ENCODE measurements at regions not wholly inside any gene's neighbourhood (a gene's known extent, or its start where the extent isn't known, plus 50 kb on each side); places are given as distances from the start of the nearest gene placed in this dataset.

DNA sequence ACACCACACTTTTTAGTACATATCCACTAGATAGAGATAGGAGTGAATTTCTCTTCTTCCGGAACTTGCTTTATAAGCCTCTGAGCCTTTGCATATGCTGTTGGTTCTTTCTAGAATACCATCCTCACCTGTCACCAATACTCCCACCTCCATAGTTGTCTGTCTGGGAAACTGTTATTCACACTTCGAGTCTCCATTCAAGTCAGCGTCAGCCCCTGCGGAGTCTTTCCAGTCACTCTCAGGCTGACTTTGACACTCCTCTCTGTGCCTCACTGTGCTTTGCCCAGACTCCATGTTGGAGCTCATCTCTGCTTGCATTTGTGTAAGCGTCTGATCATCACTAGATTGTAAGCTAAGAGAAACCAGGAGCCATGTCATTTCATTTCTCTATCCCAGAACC lies 66.5 kb upstream of the NRBF2 start:
- Histone ChIP-seq H3K9me3 (ENCODE audit: low read length) (no peaks in the 10 kb centered on the region), H3K79me2 (ENCODE audit: insufficient read depth, low read length) (no peaks in the 10 kb centered on the region), H3K4me1 (ENCODE audit: insufficient read depth, low read length) (peaks cover 11% of the 10 kb centered on the region), H3K27ac (ENCODE audit: extremely low read length, insufficient read depth, low read length) (no peak overlapping the region), H3K4me2 (ENCODE audit: low read depth, low read length) (no peak overlapping the region), H3K9ac (ENCODE audit: insufficient read depth, low read depth, low read length) (no peak overlapping the region), H2AFZ (ENCODE audit: low read length) (no peak overlapping the region), H3K4me3 (replicated peaks in 1 of 3; ENCODE audit: insufficient read depth in 1 of 3, low read depth in 2 of 3, low read length in 3 of 3) (no peak overlapping the region), H3K36me3 (replicated peaks in 1 of 2; ENCODE audit: control insufficient read depth in 1 of 2, insufficient read depth in 2 of 2, low read length in 2 of 2) (no peaks in the 10 kb centered on the region), H3K27me3 (ENCODE audit: control insufficient read depth in 1 of 2, insufficient read depth in 2 of 2, low read length in 2 of 2) (peaks cover 1 to 16% of the 10 kb centered on the region in 2 experiments; a peak in 4 of 5 replicates), H4K20me1 (ENCODE audit: insufficient read depth, low read length) (no peaks in the 10 kb centered on the region)
- BruUV-seq (replicated peaks) = no TSS peak
- DNase-seq (ENCODE audit: low spot score) = no peak
- ChIA-PET POLR2A (no interaction called here), CTCF (ENCODE audit: low intra/inter-chr PET ratio, low total read pairs) (no interaction called here)
- intact Hi-C loops (cut with micrococcal nuclease; ENCODE audit: unreplicated experiment) = no loop called here
- no peak for ATAC-seq
- 27% methylated on average over 5 of the region's 5 CpGs for WGBS (ENCODE audit: low lambda C conversion rate)
- in situ Hi-C loops (cut with HindIII; ENCODE audit: extremely low pct_ligation_motif_present, low pct_unique_long_range_greater_than_20kb) = no loop called here
- FAIRE-seq = no peak
- TF ChIP-seq, protein P1, sequence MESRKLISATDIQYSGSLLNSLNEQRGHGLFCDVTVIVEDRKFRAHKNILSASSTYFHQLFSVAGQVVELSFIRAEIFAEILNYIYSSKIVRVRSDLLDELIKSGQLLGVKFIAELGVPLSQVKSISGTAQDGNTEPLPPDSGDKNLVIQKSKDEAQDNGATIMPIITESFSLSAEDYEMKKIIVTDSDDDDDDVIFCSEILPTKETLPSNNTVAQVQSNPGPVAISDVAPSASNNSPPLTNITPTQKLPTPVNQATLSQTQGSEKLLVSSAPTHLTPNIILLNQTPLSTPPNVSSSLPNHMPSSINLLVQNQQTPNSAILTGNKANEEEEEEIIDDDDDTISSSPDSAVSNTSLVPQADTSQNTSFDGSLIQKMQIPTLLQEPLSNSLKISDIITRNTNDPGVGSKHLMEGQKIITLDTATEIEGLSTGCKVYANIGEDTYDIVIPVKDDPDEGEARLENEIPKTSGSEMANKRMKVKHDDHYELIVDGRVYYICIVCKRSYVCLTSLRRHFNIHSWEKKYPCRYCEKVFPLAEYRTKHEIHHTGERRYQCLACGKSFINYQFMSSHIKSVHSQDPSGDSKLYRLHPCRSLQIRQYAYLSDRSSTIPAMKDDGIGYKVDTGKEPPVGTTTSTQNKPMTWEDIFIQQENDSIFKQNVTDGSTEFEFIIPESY (CRISPR knock-in tag; IDR thresholded peaks at IDR 0.05) = no peak
- TF ChIP-seq NFE2 (CRISPR knock-in tag; IDR thresholded peaks at IDR 0.05) = no peak
- no peak for TF ChIP-seq ZNF749 (CRISPR knock-in tag; IDR thresholded peaks at IDR 0.05; ENCODE audit: borderline replicate concordance)
- TF ChIP-seq PRPF4 (IDR thresholded peaks at IDR 0.05; ENCODE audit: low read depth, low read length, poor library complexity, severe bottlenecking) = no peak
- no peak for TF ChIP-seq ZBTB34 (CRISPR knock-in tag; IDR thresholded peaks at IDR 0.05)
- no peak for TF ChIP-seq ZBTB1 (CRISPR knock-in tag; IDR thresholded peaks at IDR 0.05; ENCODE audit: borderline replicate concordance)
- no peak for TF ChIP-seq NAIF1 (CRISPR knock-in tag; IDR thresholded peaks at IDR 0.05; ENCODE audit: borderline replicate concordance)
- no peak for TF ChIP-seq ZNF567 (CRISPR knock-in tag; IDR thresholded peaks at IDR 0.05; ENCODE audit: borderline replicate concordance)
- no peak for TF ChIP-seq ASH2L (IDR thresholded peaks at IDR 0.05; ENCODE audit: insufficient read length, low read depth, low read length)
- TF ChIP-seq ZNF282 (IDR thresholded peaks at IDR 0.05; ENCODE audit: partially characterized antibody) = no peak
- TF ChIP-seq GPN1 (CRISPR knock-in tag; IDR thresholded peaks at IDR 0.05; ENCODE audit: borderline replicate concordance) = no peak
- TF ChIP-seq TEAD2 (CRISPR knock-in tag; IDR thresholded peaks at IDR 0.05) = no peak
- TF ChIP-seq ZFY (CRISPR knock-in tag; IDR thresholded peaks at IDR 0.05) = no peak
- no peak for TF ChIP-seq KDM6A (CRISPR knock-in tag; IDR thresholded peaks at IDR 0.05; ENCODE audit: low read depth)
- no peak for TF ChIP-seq SRSF4 (IDR thresholded peaks at IDR 0.05; ENCODE audit: low read depth, low read length, poor library complexity, severe bottlenecking)
- TF ChIP-seq ARNT (IDR thresholded peaks at IDR 0.05) = no peak
- TF ChIP-seq ZNF710 (CRISPR knock-in tag; IDR thresholded peaks at IDR 0.05; ENCODE audit: borderline replicate concordance) = no peak
- TF ChIP-seq FOXK1 (CRISPR knock-in tag; IDR thresholded peaks at IDR 0.05; ENCODE audit: borderline replicate concordance, low read depth) = no peak
